ENCODE measurements at regions not wholly inside any gene's neighbourhood (a gene's known extent, or its start where the extent isn't known, plus 50 kb on each side); places are given as distances from the start of the nearest gene placed in this dataset.

GRCh38 chr18:69109686-69110085 lies 291.0 kb upstream of the DOK6 start:
- CTCF ChIA-PET = no interaction called here
- POLR2A ChIA-PET = no interaction called here

GRCh38 chr18:69120833-69121232 lies 279.9 kb upstream of the DOK6 start:
- CTCF ChIA-PET = no interaction called here
- POLR2A ChIA-PET = no interaction called here

GRCh38 chr18:69123421-69123820 lies 277.3 kb upstream of the DOK6 start:
- CTCF ChIA-PET = no interaction called here

GRCh38 chr18:69127873-69128500 lies 272.7 kb upstream of the DOK6 start:
- ChIA-PET POLR2A (no interaction called here), CTCF (no interaction called here)

More at GRCh38 chr18:69123421-69123820, 277.3 kb upstream of the DOK6 start:
- POLR2A ChIA-PET = no interaction called here

GRCh38 chr18:69128566-69128965 lies 272.1 kb upstream of the DOK6 start:
- ChIA-PET CTCF (no interaction called here), POLR2A (no interaction called here)

- ChIA-PET CTCF (no interaction called here), POLR2A (no interaction called here)
Observed at GRCh38 chr18:69128978-69129377, 271.7 kb upstream of the DOK6 start.

GRCh38 chr18:69138088-69138487 lies 262.6 kb upstream of the DOK6 start:
- POLR2A ChIA-PET = no interaction called here
- CTCF ChIA-PET = no interaction called here

GRCh38 chr18:69143084-69143483 lies 257.6 kb upstream of the DOK6 start:
- ChIA-PET CTCF (no interaction called here), POLR2A (no interaction called here)

GRCh38 chr18:69152436-69152835 lies 248.3 kb upstream of the DOK6 start:
- CTCF ChIA-PET = interaction anchor here (0.7 kb wide), 1 partner anchor 69 kb away, joined by 3 read pairs; no protein-coding TSS in a partner anchor
- POLR2A ChIA-PET = no interaction called here

- ChIA-PET CTCF (interaction anchor here (0.5 kb wide), 1 partner anchor 313 kb away, joined by 3 read pairs; no protein-coding TSS in a partner anchor), POLR2A (no interaction called here)
Observed at GRCh38 chr18:69157906-69158305, 242.8 kb upstream of the DOK6 start.

GRCh38 chr18:69158944-69159343 lies 241.7 kb upstream of the DOK6 start:
- ChIA-PET POLR2A (no interaction called here), CTCF (no interaction called here)

GRCh38 chr18:69161383-69162028 lies 239.2 kb upstream of the DOK6 start:
- ChIA-PET POLR2A (no interaction called here), CTCF (interaction anchor here (0.5 kb wide), 1 partner anchor 680 kb away, joined by 3 read pairs; no protein-coding TSS in a partner anchor)

- POLR2A ChIA-PET = no interaction called here
- CTCF ChIA-PET = no interaction called here
Observed at GRCh38 chr18:69162649-69163048, 238.0 kb upstream of the DOK6 start.

GRCh38 chr18:69172046-69172445 lies 228.6 kb upstream of the DOK6 start:
- ChIA-PET POLR2A (no interaction called here), CTCF (no interaction called here)

- POLR2A ChIA-PET = no interaction called here
- CTCF ChIA-PET = no interaction called here
Observed at GRCh38 chr18:69175681-69176080, 225.0 kb upstream of the DOK6 start.

GRCh38 chr18:69176741-69177140 lies 223.9 kb upstream of the DOK6 start:
- POLR2A ChIA-PET = no interaction called here
- CTCF ChIA-PET = no interaction called here

GRCh38 chr18:69177702-69178101 lies 223.0 kb upstream of the DOK6 start:
- ChIA-PET CTCF (no interaction called here), POLR2A (no interaction called here)

- CTCF ChIA-PET = no interaction called here
- POLR2A ChIA-PET = no interaction called here
Observed at GRCh38 chr18:69186162-69186561, 214.5 kb upstream of the DOK6 start.

GRCh38 chr18:69196336-69196735 lies 204.4 kb upstream of the DOK6 start:
- POLR2A ChIA-PET = no interaction called here
- CTCF ChIA-PET = no interaction called here

- ChIA-PET POLR2A (no interaction called here), CTCF (no interaction called here)
Observed at GRCh38 chr18:69205925-69206324, 194.8 kb upstream of the DOK6 start.

- ChIA-PET CTCF (no interaction called here), POLR2A (no interaction called here)
Observed at GRCh38 chr18:69208545-69208944, 192.1 kb upstream of the DOK6 start.

- ChIA-PET POLR2A (no interaction called here), CTCF (no interaction called here)
Observed at GRCh38 chr18:69209761-69210160, 190.9 kb upstream of the DOK6 start.

Data from activated CD8-positive, alpha-beta memory T cell treated with anti-CD3 and anti-CD28 coated beads for 36 hours (primary cell).